Stimulated activated CD8-positive, alpha-beta memory T cell treated with anti-CD3 and anti-CD28 coated beads, Interleukin-2, amount 100 ng/mL, for 48 hours (primary cell): ENCODE measurements at regions not wholly inside any gene's neighbourhood (a gene's known extent, or its start where the extent isn't known, plus 50 kb on each side); places are given as distances from the start of the nearest gene placed in this dataset.

Source experiments
- DNase-seq, 2 donors: peaks; one replicate each; pipeline ENCODE4 v3.0.0-alpha.2; 2020; ENCODE audit warnings: low read depth in 2 of 2

DNA sequence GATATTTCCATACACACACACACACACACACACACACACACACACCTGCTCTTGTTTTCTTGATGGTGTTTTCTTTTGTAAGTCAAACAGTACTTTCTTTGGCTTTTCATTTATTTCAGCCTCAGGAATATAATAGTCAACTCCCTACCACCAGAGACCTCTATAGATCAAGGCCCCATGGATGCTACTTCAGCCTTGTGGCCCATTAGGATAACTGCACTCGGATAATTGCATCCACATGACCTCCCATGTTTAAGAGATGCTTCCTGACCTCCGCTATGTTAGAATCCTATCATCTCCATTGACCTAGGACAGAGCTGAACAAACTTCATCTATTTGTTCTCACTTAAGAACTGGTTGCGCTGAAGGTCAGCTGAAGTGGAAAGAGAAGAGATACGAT is 1094.0 kb upstream of the B3GALT2 start:
- DNase-seq = no peak

DNA sequence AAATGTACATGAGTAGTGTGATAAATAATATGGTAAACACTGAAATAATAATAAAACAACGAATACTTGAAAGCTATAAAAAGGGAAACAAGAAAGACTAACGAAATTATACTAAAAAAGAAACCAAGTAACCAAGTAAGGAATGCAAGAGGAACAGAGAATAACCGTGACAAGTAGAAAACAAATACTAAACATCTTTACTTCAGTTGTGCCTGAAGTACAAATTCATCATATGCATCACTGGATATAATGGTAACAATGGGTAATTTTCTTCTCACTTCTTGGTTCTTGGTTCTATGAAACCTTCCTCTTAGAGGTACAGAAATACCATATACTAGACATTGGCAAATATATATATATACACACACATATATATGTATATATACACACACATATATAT is 1093.6 kb upstream of the B3GALT2 start:
- no peak for DNase-seq

GRCh38 chr1:194277927-194278326 is 1091.5 kb upstream of the B3GALT2 start:
- DNase-seq = no peak

DNA sequence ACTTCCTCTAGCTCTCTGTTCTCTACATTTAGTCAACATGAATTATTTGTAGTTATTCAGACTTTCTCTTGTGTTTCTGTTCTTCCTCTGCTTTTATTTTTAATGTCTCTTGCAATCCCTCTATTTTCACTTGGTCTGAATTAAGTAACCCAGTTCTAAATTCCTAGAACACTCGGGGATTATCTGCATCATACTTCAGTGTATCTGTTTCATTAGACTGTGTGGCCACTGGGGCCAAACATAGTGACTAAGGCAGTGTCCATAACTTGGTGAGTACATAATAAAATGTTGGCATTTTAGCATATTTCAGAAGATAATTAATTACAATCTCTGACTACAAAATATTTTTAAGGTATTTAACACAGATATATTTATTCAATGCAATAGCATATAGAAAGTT is 1087.2 kb upstream of the B3GALT2 start:
- no peak for DNase-seq

- DNase-seq = no peak
Measured at GRCh38 chr1:194268839-194269238, 1082.4 kb upstream of the B3GALT2 start.

DNA sequence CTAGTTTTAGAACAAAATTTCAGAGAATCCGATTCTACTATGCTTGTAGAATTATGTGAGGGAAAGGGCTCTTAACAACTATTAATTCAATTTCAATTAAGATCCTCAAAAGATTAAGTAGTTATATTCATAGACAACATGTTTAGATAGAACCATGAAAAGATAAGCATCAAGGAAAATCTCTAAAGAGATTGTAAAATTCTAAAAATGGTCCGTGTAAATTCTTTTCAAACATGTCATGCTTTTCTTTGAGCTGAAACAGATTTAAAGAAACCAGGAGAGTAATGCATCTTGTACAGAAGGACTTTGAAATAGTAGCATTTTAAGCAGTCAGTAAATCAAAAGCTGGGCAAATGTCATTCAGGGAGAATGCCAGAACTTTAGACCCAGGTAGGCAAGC is 1080.6 kb upstream of the B3GALT2 start:
- no peak for DNase-seq

- no peak for DNase-seq
Measured at GRCh38 chr1:194256010-194256409, 1069.6 kb upstream of the B3GALT2 start.

- no peak for DNase-seq
Measured at GRCh38 chr1:194252199-194252598, 1065.8 kb upstream of the B3GALT2 start.

- DNase-seq = no peak
Measured at GRCh38 chr1:194241215-194241614, 1054.8 kb upstream of the B3GALT2 start.

DNA sequence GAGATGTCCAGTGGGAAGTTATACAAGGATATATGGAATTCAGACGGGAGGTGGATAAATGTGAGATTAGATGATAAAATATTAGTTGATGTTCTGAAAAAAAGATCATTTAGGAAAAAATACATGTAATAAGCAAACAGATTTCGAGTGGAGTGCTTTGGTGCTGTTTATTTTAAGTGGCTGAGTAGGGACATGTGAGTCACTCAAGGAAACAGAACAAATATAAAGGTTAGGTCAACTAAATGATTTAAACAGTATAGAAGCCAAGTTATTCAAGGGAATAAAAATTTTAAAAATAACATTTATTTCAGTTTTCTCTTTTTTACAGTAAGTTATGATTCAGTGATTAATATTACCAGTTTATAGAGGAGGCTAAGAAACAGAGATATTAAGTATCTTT is 1046.7 kb upstream of the B3GALT2 start:
- no peak for DNase-seq

- no peak for DNase-seq
Measured at GRCh38 chr1:194230351-194231144, 1044.1 kb upstream of the B3GALT2 start.

DNA sequence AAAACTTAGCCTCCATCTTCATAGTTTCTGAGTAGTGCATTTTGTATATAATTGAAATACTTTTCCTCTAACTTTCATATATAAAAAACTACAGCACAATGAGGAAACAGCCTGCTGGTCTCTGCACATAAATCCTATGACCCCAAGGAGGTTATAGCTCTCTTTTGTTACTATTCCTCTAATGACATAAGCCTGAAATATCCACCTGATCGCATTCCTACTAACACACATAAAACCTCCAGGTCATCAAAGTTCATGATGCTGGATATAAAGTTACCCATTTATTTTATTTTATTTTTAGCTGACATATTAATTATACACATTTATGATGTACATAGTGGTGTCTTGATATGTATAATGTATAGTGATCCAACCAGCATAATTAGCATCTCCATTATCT is 1042.0 kb upstream of the B3GALT2 start:
- no peak for DNase-seq

DNA sequence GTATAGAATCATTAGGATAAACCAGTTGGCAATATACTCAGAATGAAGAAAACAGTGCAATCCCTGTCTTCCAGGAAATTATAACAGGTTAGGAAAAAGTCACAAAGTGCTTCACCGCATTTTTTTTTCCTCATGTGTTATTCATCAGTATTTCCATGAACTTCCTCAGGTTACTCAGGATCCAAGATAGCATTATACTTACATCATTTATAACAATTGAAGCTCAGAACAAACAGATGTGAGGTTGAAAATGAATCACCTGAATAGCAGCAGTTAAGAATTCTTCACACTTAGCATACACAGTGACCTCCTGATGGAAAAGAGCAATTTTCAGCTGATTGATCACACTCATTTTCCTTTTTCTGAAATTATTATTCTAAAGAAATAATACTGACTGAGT is 1040.7 kb upstream of the B3GALT2 start:
- DNase-seq = no peak

GRCh38 chr1:194225821-194226220 is 1039.4 kb upstream of the B3GALT2 start:
- DNase-seq = no peak

GRCh38 chr1:194223596-194223995 is 1037.2 kb upstream of the B3GALT2 start:
- no peak for DNase-seq

DNA sequence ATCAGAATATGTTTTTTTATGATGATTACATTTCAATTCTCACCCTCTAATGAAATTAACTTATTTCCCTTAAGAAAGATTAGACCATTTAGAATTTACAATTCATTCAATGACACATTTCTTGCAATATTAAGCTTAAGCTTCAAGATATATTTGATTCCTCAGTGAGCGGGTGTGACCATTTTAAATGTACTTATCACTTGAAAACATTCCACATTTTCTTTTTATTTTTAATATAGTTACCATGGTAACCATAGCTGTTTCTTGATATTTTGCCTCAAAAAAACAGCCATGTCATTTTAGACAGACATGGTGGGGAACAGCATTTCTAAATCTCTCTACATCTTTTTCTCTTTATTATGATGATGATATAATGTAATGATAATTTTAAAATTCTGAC is 1029.0 kb upstream of the B3GALT2 start:
- no peak for DNase-seq

DNA sequence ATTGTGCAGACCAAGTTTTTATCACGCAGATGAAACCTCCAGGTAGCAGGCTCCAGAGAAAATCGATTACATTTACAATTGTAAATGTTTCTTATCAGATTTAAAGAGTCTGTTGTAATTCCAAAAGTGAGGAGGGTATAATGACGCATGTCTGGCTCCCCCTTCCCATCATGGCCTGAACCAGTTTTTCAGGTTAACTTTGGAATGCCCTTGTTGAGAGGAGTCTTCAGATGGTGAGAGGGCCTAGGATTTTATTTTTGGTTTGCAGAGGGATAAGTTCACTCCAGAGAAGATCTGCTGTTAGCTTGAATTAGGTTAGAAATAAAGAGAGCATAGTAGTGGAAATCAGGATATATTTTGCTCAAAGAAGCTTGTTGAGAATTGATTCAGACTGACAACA is 1028.3 kb upstream of the B3GALT2 start:
- DNase-seq = no peak

- no peak for DNase-seq
Measured at GRCh38 chr1:194209920-194210319, 1023.5 kb upstream of the B3GALT2 start.

GRCh38 chr1:194208674-194209073 is 1022.3 kb upstream of the B3GALT2 start:
- no peak for DNase-seq

DNA sequence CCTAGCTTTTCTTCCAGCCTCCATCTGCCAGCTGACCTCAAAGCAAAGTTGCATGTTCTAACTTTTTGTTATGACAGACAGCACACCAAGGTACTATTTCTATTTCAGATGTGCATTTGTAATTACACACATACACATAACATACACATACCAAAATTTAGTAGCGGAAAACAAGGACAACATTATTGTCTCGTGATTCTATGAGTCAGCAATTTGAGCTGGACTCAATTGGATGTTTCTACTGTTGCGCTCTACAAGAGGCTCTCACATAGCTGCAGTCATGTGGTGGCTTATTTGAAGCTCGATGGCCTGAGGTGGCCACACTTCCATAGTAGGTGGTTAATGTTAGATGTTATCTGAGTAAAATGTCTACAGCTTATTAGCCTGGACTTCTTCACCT is 1010.1 kb upstream of the B3GALT2 start:
- DNase-seq = no peak

DNA sequence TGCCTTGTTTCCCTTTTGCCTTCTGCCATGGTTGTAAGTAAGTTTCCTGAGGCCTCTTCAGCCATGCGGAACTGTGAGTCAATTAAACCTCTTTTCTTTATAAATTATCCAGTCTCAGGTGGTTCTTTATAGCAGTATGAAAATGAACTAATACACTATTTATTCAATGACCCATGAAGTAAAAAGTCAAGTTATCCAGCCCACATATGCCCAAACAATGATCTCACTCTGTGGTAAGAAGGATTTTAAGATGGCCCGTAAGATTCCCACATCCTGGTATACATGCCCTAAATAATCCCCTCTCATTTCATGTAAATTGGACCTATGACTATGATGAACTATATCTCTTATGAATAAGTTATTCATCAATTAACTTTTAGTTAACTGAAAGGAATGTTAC is 1008.3 kb upstream of the B3GALT2 start:
- DNase-seq = no peak

DNA sequence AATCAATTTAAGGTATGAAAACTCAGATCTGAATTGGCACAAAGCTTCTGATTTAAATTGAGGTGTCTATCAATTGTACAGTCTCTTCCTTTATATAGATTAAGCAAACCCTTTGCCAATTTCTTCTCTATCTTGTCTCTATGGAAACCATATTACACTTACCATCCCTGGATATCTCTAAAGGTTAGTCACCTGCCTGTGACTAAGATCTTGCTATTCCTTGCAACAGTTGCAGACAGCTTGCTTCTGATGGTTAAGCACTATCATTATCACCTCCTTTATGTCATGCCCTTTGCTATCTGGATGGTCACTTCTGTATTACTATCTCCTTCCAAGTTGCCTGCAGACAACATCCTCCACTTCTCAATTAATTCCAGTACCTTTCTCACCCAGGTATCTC is 998.6 kb upstream of the B3GALT2 start:
- no peak for DNase-seq

- no peak for DNase-seq
Measured at GRCh38 chr1:194184425-194184824, 998.0 kb upstream of the B3GALT2 start.

DNA sequence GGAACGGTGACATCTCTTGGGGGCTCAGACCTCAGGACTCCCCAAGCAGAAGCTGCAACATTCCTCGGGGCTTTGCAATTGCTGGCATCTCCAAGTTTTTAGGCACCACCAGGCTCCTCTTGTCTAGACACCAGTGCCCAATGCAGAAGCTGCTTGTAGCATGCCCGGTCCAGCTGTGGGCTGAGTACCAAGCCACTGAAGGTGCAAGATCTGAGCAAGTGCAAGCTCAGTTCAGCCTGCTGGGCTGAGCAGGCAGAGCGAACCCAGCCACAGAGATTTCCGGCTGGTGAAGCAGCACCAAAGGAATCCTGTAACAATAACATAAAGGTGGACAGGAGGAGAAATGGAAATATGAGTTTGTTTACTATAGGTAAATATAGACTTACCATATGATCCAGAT is 995.4 kb upstream of the B3GALT2 start:
- DNase-seq = no peak
